Endodermal cell (in vitro differentiated cells): ENCODE measurements at regions not wholly inside any gene's neighbourhood (a gene's known extent, or its start where the extent isn't known, plus 50 kb on each side); places are given as distances from the start of the nearest gene placed in this dataset.

Source experiments
- DNase-seq: peaks from one replicate; pipeline ENCODE4 v3.0.0-alpha.2; 2017
- H3K27ac ChIP-seq: 2 replicates; pipeline ENCODE4 v1.5.1; 2013; ENCODE audit warnings: mild to moderate bottlenecking, low read depth, low read length, moderate library complexity
- H3K27me3 ChIP-seq: 2 replicates; pipeline ENCODE4 v1.6.1; 2013; ENCODE audit warnings: mild to moderate bottlenecking, low read length, moderate library complexity; ENCODE audit not compliant: insufficient read depth, control insufficient read depth, poor library complexity, severe bottlenecking
- H3K36me3 ChIP-seq: 2 replicates; pipeline ENCODE4 v1.7.0; 2013; ENCODE audit warnings: mild to moderate bottlenecking, low read length, moderate library complexity; ENCODE audit not compliant: control insufficient read depth, insufficient read depth
- H3K4me1 ChIP-seq: one replicate; pipeline ENCODE4 v1.7.0; 2013; ENCODE audit warnings: low read length; ENCODE audit not compliant: control insufficient read depth, insufficient read depth
- H3K4me3 ChIP-seq: 2 replicates; pipeline ENCODE4 v1.5.1; 2013; ENCODE audit warnings: mild to moderate bottlenecking, low read length, moderate library complexity
- H3K9ac ChIP-seq: 2 replicates; pipeline ENCODE4 v1.6.1; 2013; ENCODE audit warnings: mild to moderate bottlenecking, low read length, moderate library complexity; ENCODE audit not compliant: poor library complexity, severe bottlenecking; ENCODE audit errors: extremely low read depth
- H3K9me3 ChIP-seq: 2 replicates; pipeline ENCODE4 v1.6.1; 2013; ENCODE audit warnings: mild to moderate bottlenecking, low read length, moderate library complexity; ENCODE audit not compliant: control insufficient read depth
- H3K27ac Mint-ChIP-seq: 2 replicates; pipeline ENCODE4 v1.8.0; 2020; ENCODE audit warnings: mixed read lengths
- H3K27me3 Mint-ChIP-seq: 2 replicates; pipeline ENCODE4 v1.8.0; 2021; ENCODE audit warnings: mild to moderate bottlenecking, mixed read lengths; ENCODE audit not compliant: insufficient read depth
- H3K36me3 Mint-ChIP-seq: 2 replicates; pipeline ENCODE4 v1.8.0; 2020; ENCODE audit warnings: low read depth, mixed read lengths
- H3K4me1 Mint-ChIP-seq: 2 replicates; pipeline ENCODE4 v1.8.0; 2020; ENCODE audit warnings: mixed read lengths
- H3K4me3 Mint-ChIP-seq: 2 replicates; pipeline ENCODE4 v1.8.0; 2020; ENCODE audit warnings: mild to moderate bottlenecking, moderate library complexity, mixed read lengths
- H3K9me3 Mint-ChIP-seq: 2 replicates; pipeline ENCODE4 v1.8.0; 2020; ENCODE audit warnings: mild to moderate bottlenecking, mixed read lengths
- CTCF ChIP-seq: fragments of 200-600 bp; sonication (generic); conservative IDR thresholded peaks from 2 replicates; pipeline ENCODE4 v1.5.0; 2021; ENCODE audit warnings: antibody characterized with exemption, mild to moderate bottlenecking
- WGBS, 2 experiments: methylation state at CpG; one replicate each; pipeline versions ENCODE4 v1.1.5 to v1.1.7; 2013; ENCODE audit warnings: missing lambda C conversion rate in 2 of 2, mixed read lengths in 1 of 2; ENCODE audit not compliant: insufficient coverage in 1 of 2, insufficient read length in 1 of 2; 5-methylcytosine and 5-hydroxymethylcytosine counted together

GRCh38 chr6:113668641-113669408 is 188.3 kb upstream of the MARCKS start:
- Mint-ChIP-seq H3K27ac (no peak overlapping the region), H3K27me3 (peaks cover 2% of the 10 kb centered on the region), H3K4me1 (peaks cover 19% of the 10 kb centered on the region), H3K36me3 (no peaks in the 10 kb centered on the region), H3K9me3 (no peaks in the 10 kb centered on the region), H3K4me3 (no peak overlapping the region)
- no peak for TF ChIP-seq CTCF
- DNase-seq, result no peak
- H3K4me3 ChIP-seq, result no peak overlapping the region
- WGBS, 2 experiments, result 90 to 94% methylated on average over 1 of the region's 1 CpG
- H3K36me3 ChIP-seq, result no peaks in the 10 kb centered on the region
- H3K9me3 ChIP-seq, result no peaks in the 10 kb centered on the region
- no peaks in the 10 kb centered on the region for H3K27me3 ChIP-seq
- no peak overlapping the region for H3K27ac ChIP-seq
- no peak overlapping the region for H3K9ac ChIP-seq
- H3K4me1 ChIP-seq, result peaks cover 7% of the 10 kb centered on the region

- Mint-ChIP-seq H3K36me3 (no peaks in the 10 kb centered on the region), H3K4me1 (peaks cover 19% of the 10 kb centered on the region), H3K27me3 (peaks cover 2% of the 10 kb centered on the region), H3K4me3 (no peak overlapping the region), H3K27ac (no peak overlapping the region), H3K9me3 (no peaks in the 10 kb centered on the region)
- WGBS, 2 experiments, result 85% methylated on average over 2 of the region's 2 CpGs; no CpG with 5 or more reads in 1 of the 2 experiments
- H3K27me3 ChIP-seq, result no peaks in the 10 kb centered on the region
- H3K9me3 ChIP-seq, result no peaks in the 10 kb centered on the region
- H3K4me1 ChIP-seq, result peaks cover 7% of the 10 kb centered on the region
- H3K27ac ChIP-seq, result no peak overlapping the region
- no peaks in the 10 kb centered on the region for H3K36me3 ChIP-seq
- no peak for DNase-seq
- no peak for TF ChIP-seq CTCF
- no peak overlapping the region for H3K4me3 ChIP-seq
- no peak overlapping the region for H3K9ac ChIP-seq
Observed at GRCh38 chr6:113669606-113670005, 187.5 kb upstream of the MARCKS start.

- H3K4me1 Mint-ChIP-seq, result peaks cover 23% of the 10 kb centered on the region
- no peaks in the 10 kb centered on the region for H3K9me3 Mint-ChIP-seq
- no peaks in the 10 kb centered on the region for H3K9me3 ChIP-seq
- H3K9ac ChIP-seq, result no peak overlapping the region
- H3K27ac Mint-ChIP-seq, result no peak overlapping the region
- H3K27me3 Mint-ChIP-seq, result no peaks in the 10 kb centered on the region
- H3K36me3 ChIP-seq, result no peaks in the 10 kb centered on the region
- peaks cover 7% of the 10 kb centered on the region for H3K4me1 ChIP-seq
- H3K4me3 ChIP-seq, result no peak overlapping the region
- no peak overlapping the region for H3K4me3 Mint-ChIP-seq
- no peak for TF ChIP-seq CTCF
- no peaks in the 10 kb centered on the region for H3K36me3 Mint-ChIP-seq
- no peak for DNase-seq
- 93% methylated on average over 1 of the region's 1 CpG; no CpG with 5 or more reads in 1 of the 2 experiments for WGBS, 2 experiments
- H3K27me3 ChIP-seq, result no peaks in the 10 kb centered on the region
- no peak overlapping the region for H3K27ac ChIP-seq
Observed at GRCh38 chr6:113671421-113671820, 185.7 kb upstream of the MARCKS start.
